Astrocyte (in vitro differentiated cells and primary cell): ENCODE measurements at regions not wholly inside any gene's neighbourhood (a gene's known extent, or its start where the extent isn't known, plus 50 kb on each side); places are given as distances from the start of the nearest gene placed in this dataset.

Experiments used
- DNase-seq: peaks from one replicate; pipeline ENCODE4 v3.0.0-alpha.2; 2010; ENCODE audit warnings: low read depth
- FAIRE-seq: peaks from 2 replicates; lab custom pipeline; 2011; peaks lifted over from hg19 to GRCh38; lab: Jason Lieb, UNC
- H2AFZ ChIP-seq: 2 replicates; pipeline ENCODE4 v1.6.0; 2012; ENCODE audit warnings: low read depth, low read length, inconsistent platforms
- H3K27ac ChIP-seq: 2 replicates; pipeline ENCODE4 v1.5.1; 2011; ENCODE audit warnings: low read depth, low read length, inconsistent platforms
- H3K27me3 ChIP-seq: 2 replicates; pipeline ENCODE4 v1.6.0; 2011; ENCODE audit warnings: low read length, inconsistent platforms; ENCODE audit not compliant: insufficient read depth
- H3K36me3 ChIP-seq: 2 replicates; pipeline ENCODE4 v1.5.1; 2011; ENCODE audit warnings: low read length, inconsistent platforms; ENCODE audit not compliant: insufficient read depth
- H3K4me1 ChIP-seq: 2 replicates; pipeline ENCODE4 v1.5.1; 2011; ENCODE audit warnings: low read length, inconsistent platforms; ENCODE audit not compliant: insufficient read depth
- H3K4me2 ChIP-seq: 2 replicates; pipeline ENCODE4 v1.6.0; 2012; ENCODE audit warnings: low read length, inconsistent platforms
- H3K4me3 ChIP-seq: 2 replicates; pipeline ENCODE4 v1.5.1; 2011; ENCODE audit warnings: low read depth, mild to moderate bottlenecking, low read length, inconsistent platforms; ENCODE audit not compliant: insufficient read depth
- H3K79me2 ChIP-seq: 2 replicates; pipeline ENCODE4 v1.6.0; 2012; ENCODE audit warnings: mild to moderate bottlenecking, low read length, inconsistent platforms; ENCODE audit not compliant: insufficient read depth
- H3K9ac ChIP-seq: 2 replicates; pipeline ENCODE4 v1.6.0; 2012; ENCODE audit warnings: mild to moderate bottlenecking, low read length, inconsistent platforms
- H3K9me3 ChIP-seq: 2 replicates; pipeline ENCODE4 v1.5.1; 2012; ENCODE audit warnings: low read depth, mild to moderate bottlenecking, low read length, inconsistent platforms; ENCODE audit not compliant: insufficient read depth
- H4K20me1 ChIP-seq: 2 replicates; pipeline ENCODE4 v1.6.0; 2012; ENCODE audit warnings: low read length, inconsistent platforms; ENCODE audit not compliant: insufficient read depth
- H3K27ac Mint-ChIP-seq: one replicate; pipeline ENCODE4 v1.8.0; 2021; ENCODE audit warnings: mild to moderate bottlenecking, mixed read lengths; ENCODE audit not compliant: unreplicated experiment
- H3K27me3 Mint-ChIP-seq: one replicate; pipeline ENCODE4 v1.8.0; 2021; ENCODE audit warnings: low read depth, mixed read lengths; ENCODE audit not compliant: unreplicated experiment
- H3K36me3 Mint-ChIP-seq: one replicate; pipeline ENCODE4 v1.8.0; 2021; ENCODE audit warnings: low read depth, mixed read lengths; ENCODE audit not compliant: unreplicated experiment
- H3K4me1 Mint-ChIP-seq: one replicate; pipeline ENCODE4 v1.8.0; 2021; ENCODE audit warnings: low read depth, mixed read lengths; ENCODE audit not compliant: unreplicated experiment
- H3K4me3 Mint-ChIP-seq: one replicate; pipeline ENCODE4 v1.8.0; 2021; ENCODE audit warnings: mild to moderate bottlenecking, moderate library complexity, mixed read lengths; ENCODE audit not compliant: unreplicated experiment
- H3K9me3 Mint-ChIP-seq: one replicate; pipeline ENCODE4 v1.8.0; 2021; ENCODE audit warnings: mild to moderate bottlenecking, mixed read lengths; ENCODE audit not compliant: unreplicated experiment
- EZH2 ChIP-seq: IDR thresholded peaks from 2 replicates; pipeline ENCODE4 v1.6.1; 2012; ENCODE audit warnings: mild to moderate bottlenecking, low read length, inconsistent platforms; ENCODE audit not compliant: insufficient read depth
- TF ChIP-seq, protein P1 (sequence below): IDR thresholded peaks from 2 replicates; pipeline ENCODE4 v1.5.1; 2011; ENCODE audit warnings: low read depth, mild to moderate bottlenecking, inconsistent platforms, low read length, moderate library complexity; ENCODE audit not compliant: insufficient read depth

DNA sequence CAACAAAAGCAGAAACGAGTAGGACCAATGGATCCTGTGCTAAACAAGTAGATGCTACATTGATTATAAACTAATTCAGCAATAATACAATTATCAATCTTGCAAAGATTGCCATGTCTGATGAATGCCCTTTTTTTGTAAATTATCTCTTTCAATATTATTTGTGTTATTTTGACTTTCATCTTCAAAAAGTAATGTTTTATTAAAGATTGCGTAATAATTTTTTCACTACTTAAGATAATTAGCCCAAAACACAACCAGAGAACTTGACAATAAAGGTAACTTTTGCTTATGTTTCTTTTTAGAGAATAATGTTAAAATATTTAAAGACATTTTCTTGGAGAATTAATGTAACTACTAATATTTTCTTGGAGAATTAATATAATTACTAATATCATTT lies 553.8 kb upstream of the VSTM2A start:
- no peaks in the 10 kb centered on the region for H3K36me3 ChIP-seq
- FAIRE-seq (no peak), DNase-seq (no peak)
- Mint-ChIP-seq H3K4me1 (peaks cover 8% of the 10 kb centered on the region), H3K4me3 (no peak overlapping the region), H3K9me3 (no peaks in the 10 kb centered on the region), H3K27ac (no peak overlapping the region), H3K27me3 (no peaks in the 10 kb centered on the region), H3K36me3 (no peaks in the 10 kb centered on the region)
- no peaks in the 10 kb centered on the region for H3K27me3 ChIP-seq
- H3K4me1 ChIP-seq = no peaks in the 10 kb centered on the region
- no peak overlapping the region for H3K9ac ChIP-seq
- no peak overlapping the region for H2AFZ ChIP-seq
- no peak overlapping the region for H3K4me3 ChIP-seq
- peaks cover 3% of the 10 kb centered on the region for H3K9me3 ChIP-seq
- TF ChIP-seq EZH2 = no peak
- TF ChIP-seq, protein P1, sequence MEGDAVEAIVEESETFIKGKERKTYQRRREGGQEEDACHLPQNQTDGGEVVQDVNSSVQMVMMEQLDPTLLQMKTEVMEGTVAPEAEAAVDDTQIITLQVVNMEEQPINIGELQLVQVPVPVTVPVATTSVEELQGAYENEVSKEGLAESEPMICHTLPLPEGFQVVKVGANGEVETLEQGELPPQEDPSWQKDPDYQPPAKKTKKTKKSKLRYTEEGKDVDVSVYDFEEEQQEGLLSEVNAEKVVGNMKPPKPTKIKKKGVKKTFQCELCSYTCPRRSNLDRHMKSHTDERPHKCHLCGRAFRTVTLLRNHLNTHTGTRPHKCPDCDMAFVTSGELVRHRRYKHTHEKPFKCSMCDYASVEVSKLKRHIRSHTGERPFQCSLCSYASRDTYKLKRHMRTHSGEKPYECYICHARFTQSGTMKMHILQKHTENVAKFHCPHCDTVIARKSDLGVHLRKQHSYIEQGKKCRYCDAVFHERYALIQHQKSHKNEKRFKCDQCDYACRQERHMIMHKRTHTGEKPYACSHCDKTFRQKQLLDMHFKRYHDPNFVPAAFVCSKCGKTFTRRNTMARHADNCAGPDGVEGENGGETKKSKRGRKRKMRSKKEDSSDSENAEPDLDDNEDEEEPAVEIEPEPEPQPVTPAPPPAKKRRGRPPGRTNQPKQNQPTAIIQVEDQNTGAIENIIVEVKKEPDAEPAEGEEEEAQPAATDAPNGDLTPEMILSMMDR = no peak
- H3K27ac ChIP-seq = no peak overlapping the region
- no peaks in the 10 kb centered on the region for H4K20me1 ChIP-seq
- no peaks in the 10 kb centered on the region for H3K79me2 ChIP-seq
- no peak overlapping the region for H3K4me2 ChIP-seq

- H3K27me3 Mint-ChIP-seq = no peaks in the 10 kb centered on the region
- Histone ChIP-seq H3K79me2 (no peaks in the 10 kb centered on the region), H3K36me3 (no peaks in the 10 kb centered on the region), H3K27ac (no peak overlapping the region), H3K4me2 (no peak overlapping the region), H3K9ac (no peak overlapping the region), H3K4me1 (no peaks in the 10 kb centered on the region), H3K4me3 (no peak overlapping the region), H3K9me3 (no peaks in the 10 kb centered on the region), H3K27me3 (no peaks in the 10 kb centered on the region), H2AFZ (no peak overlapping the region), H4K20me1 (no peaks in the 10 kb centered on the region)
- FAIRE-seq (no peak), DNase-seq (no peak)
- H3K4me3 Mint-ChIP-seq = no peak overlapping the region
- no peaks in the 10 kb centered on the region for H3K36me3 Mint-ChIP-seq
- H3K9me3 Mint-ChIP-seq = no peaks in the 10 kb centered on the region
- H3K27ac Mint-ChIP-seq = no peak overlapping the region
- TF ChIP-seq, protein P1 = no peak
- H3K4me1 Mint-ChIP-seq = peaks cover 6% of the 10 kb centered on the region
Measured at GRCh38 chr7:53993224-53993623, 549.0 kb upstream of the VSTM2A start.

- no peaks in the 10 kb centered on the region for H4K20me1 ChIP-seq
- no peaks in the 10 kb centered on the region for H3K36me3 ChIP-seq
- no peak overlapping the region for H3K9ac ChIP-seq
- Mint-ChIP-seq H3K27ac (no peak overlapping the region), H3K4me3 (no peak overlapping the region), H3K9me3 (no peaks in the 10 kb centered on the region), H3K27me3 (no peaks in the 10 kb centered on the region), H3K36me3 (no peaks in the 10 kb centered on the region), H3K4me1 (peaks cover 6% of the 10 kb centered on the region)
- H3K4me2 ChIP-seq = no peak overlapping the region
- H3K4me3 ChIP-seq = no peak overlapping the region
- peaks cover 2% of the 10 kb centered on the region for H3K9me3 ChIP-seq
- FAIRE-seq (no peak), DNase-seq (no peak)
- H3K27ac ChIP-seq = no peak overlapping the region
- H3K4me1 ChIP-seq = no peaks in the 10 kb centered on the region
- H2AFZ ChIP-seq = no peak overlapping the region
- H3K79me2 ChIP-seq = no peaks in the 10 kb centered on the region
- no peak for TF ChIP-seq EZH2
- TF ChIP-seq, protein P1 = no peak
- H3K27me3 ChIP-seq = no peaks in the 10 kb centered on the region
Measured at GRCh38 chr7:53996876-53997275, 545.3 kb upstream of the VSTM2A start.
